CD4-positive, alpha-beta T cell treated with Interferon alpha-2 for 1 hour (primary cell): ENCODE measurements at regions not wholly inside any gene's neighbourhood (a gene's known extent, or its start where the extent isn't known, plus 50 kb on each side); places are given as distances from the start of the nearest gene placed in this dataset.
"Not testable (repeated sequence)": the region's sequence is repeated elsewhere in the genome, so short reads cannot be mapped to it uniquely, and the experiment has no call there.

Experiments used
- DNase-seq, 2 donors: peaks; one replicate each; pipeline ENCODE4 v3.0.0-alpha.2; 2020 to 2022

- no peak for DNase-seq
These were observed 245.1 kb upstream of the ATXN7L3B start for GRCh38 chr12:74292351-74293194.

- no peak for DNase-seq
These were observed 243.9 kb upstream of the ATXN7L3B start for GRCh38 chr12:74293689-74294131.

- no peak for DNase-seq
These were observed 220.5 kb upstream of the ATXN7L3B start for GRCh38 chr12:74317078-74317601.

GRCh38 chr12:74317741-74318140 is 219.9 kb upstream of the ATXN7L3B start:
- DNase-seq: no peak

GRCh38 chr12:74319886-74320285 is 217.7 kb upstream of the ATXN7L3B start:
- DNase-seq: no peak

- no peak for DNase-seq
These were observed 216.3 kb upstream of the ATXN7L3B start for GRCh38 chr12:74321381-74321780.

GRCh38 chr12:74322792-74323191 is 214.8 kb upstream of the ATXN7L3B start:
- no peak for DNase-seq

- no peak for DNase-seq
These were observed 209.0 kb upstream of the ATXN7L3B start for GRCh38 chr12:74328623-74329022.

GRCh38 chr12:74334780-74335179 is 202.9 kb upstream of the ATXN7L3B start:
- DNase-seq: no peak

- DNase-seq: no peak
These were observed 199.7 kb upstream of the ATXN7L3B start for GRCh38 chr12:74337951-74338350.

- DNase-seq: no peak
These were observed 198.4 kb upstream of the ATXN7L3B start for GRCh38 chr12:74339211-74339610.

- DNase-seq: no peak
These were observed 187.7 kb upstream of the ATXN7L3B start for GRCh38 chr12:74349925-74350324.

GRCh38 chr12:74365178-74365964 is 172.3 kb upstream of the ATXN7L3B start:
- DNase-seq: no peak

- DNase-seq: no peak
These were observed 166.9 kb upstream of the ATXN7L3B start for GRCh38 chr12:74370608-74371216.

GRCh38 chr12:74379114-74379513 is 158.5 kb upstream of the ATXN7L3B start:
- DNase-seq: no peak

- DNase-seq: no peak
These were observed 155.7 kb upstream of the ATXN7L3B start for GRCh38 chr12:74381958-74382357.

- no peak for DNase-seq
These were observed 154.7 kb upstream of the ATXN7L3B start for GRCh38 chr12:74382983-74383382.

GRCh38 chr12:74391283-74391682 is 146.4 kb upstream of the ATXN7L3B start:
- DNase-seq: no peak

GRCh38 chr12:74393272-74393671 is 144.4 kb upstream of the ATXN7L3B start:
- no peak for DNase-seq

GRCh38 chr12:74394647-74395046 is 143.0 kb upstream of the ATXN7L3B start:
- DNase-seq: no peak

GRCh38 chr12:74401035-74401434 is 136.6 kb upstream of the ATXN7L3B start:
- DNase-seq: no peak

- DNase-seq: no peak
These were observed 135.7 kb upstream of the ATXN7L3B start for GRCh38 chr12:74401966-74402365.

GRCh38 chr12:74403221-74403470 is 134.5 kb upstream of the ATXN7L3B start:
- not testable (repeated sequence) for DNase-seq
